HUES64 (cell line): ENCODE measurements at regions not wholly inside any gene's neighbourhood (a gene's known extent, or its start where the extent isn't known, plus 50 kb on each side); places are given as distances from the start of the nearest gene placed in this dataset.

Experiments
- H3K27ac ChIP-seq: 2 replicates; pipeline ENCODE4 v1.7.0; 2013; ENCODE audit warnings: low read depth, low read length, inconsistent platforms
- H3K27me3 ChIP-seq: 2 replicates; pipeline ENCODE4 v1.6.1; 2013; ENCODE audit warnings: mild to moderate bottlenecking, low read length; ENCODE audit not compliant: insufficient read depth
- H3K36me3 ChIP-seq: 2 replicates; pipeline ENCODE4 v1.6.1; 2013; ENCODE audit warnings: mild to moderate bottlenecking, low read length; ENCODE audit not compliant: insufficient read depth
- H3K4me1 ChIP-seq: 2 replicates; pipeline ENCODE4 v1.6.1; 2013; ENCODE audit warnings: mild to moderate bottlenecking, low read length, moderate library complexity; ENCODE audit not compliant: insufficient read depth
- H3K4me3 ChIP-seq: 2 replicates; pipeline ENCODE4 v1.5.1; 2013; ENCODE audit warnings: mild to moderate bottlenecking, low read length, moderate library complexity
- H3K9ac ChIP-seq: 2 replicates; pipeline ENCODE4 v1.6.1; 2013; ENCODE audit warnings: mild to moderate bottlenecking, low read depth, low read length
- H3K9me3 ChIP-seq: 2 replicates; pipeline ENCODE4 v1.6.1; 2013; ENCODE audit warnings: low read depth, low read length; ENCODE audit not compliant: insufficient read depth
- WGBS: fragments of 150-250, 120-280 bp; methylation state at CpG from one replicate; pipeline ENCODE4 v1.1.7; 2013; ENCODE audit warnings: missing lambda C conversion rate; 5-methylcytosine and 5-hydroxymethylcytosine counted together

DNA sequence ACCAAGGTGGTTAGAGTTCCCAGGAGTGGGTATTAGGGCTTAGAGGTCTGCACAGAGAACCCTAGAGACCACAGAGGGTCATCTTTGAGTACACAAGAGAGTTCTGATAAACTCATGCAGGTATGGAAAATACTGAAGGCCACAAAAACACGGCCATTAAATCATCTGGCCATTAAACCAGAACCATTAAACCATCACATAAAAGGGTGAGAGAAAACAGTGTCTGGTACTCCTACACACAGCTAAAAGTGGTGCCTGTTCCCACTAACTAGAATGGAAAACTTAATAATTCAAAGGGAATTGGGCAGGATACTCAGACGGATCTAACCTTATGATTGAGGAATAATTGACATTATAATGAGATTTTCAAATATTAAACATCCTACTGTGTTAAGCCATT, 679.4 kb downstream of the TNS3 start:
- Histone ChIP-seq H3K4me1 (no peaks in the 10 kb centered on the region), H3K4me3 (no peak overlapping the region), H3K36me3 (no peaks in the 10 kb centered on the region), H3K9ac (no peak overlapping the region), H3K9me3 (no peaks in the 10 kb centered on the region), H3K27ac (no peak overlapping the region), H3K27me3 (no peaks in the 10 kb centered on the region)
- WGBS: no CpG with 5 or more reads among the region's 2 CpGs

DNA sequence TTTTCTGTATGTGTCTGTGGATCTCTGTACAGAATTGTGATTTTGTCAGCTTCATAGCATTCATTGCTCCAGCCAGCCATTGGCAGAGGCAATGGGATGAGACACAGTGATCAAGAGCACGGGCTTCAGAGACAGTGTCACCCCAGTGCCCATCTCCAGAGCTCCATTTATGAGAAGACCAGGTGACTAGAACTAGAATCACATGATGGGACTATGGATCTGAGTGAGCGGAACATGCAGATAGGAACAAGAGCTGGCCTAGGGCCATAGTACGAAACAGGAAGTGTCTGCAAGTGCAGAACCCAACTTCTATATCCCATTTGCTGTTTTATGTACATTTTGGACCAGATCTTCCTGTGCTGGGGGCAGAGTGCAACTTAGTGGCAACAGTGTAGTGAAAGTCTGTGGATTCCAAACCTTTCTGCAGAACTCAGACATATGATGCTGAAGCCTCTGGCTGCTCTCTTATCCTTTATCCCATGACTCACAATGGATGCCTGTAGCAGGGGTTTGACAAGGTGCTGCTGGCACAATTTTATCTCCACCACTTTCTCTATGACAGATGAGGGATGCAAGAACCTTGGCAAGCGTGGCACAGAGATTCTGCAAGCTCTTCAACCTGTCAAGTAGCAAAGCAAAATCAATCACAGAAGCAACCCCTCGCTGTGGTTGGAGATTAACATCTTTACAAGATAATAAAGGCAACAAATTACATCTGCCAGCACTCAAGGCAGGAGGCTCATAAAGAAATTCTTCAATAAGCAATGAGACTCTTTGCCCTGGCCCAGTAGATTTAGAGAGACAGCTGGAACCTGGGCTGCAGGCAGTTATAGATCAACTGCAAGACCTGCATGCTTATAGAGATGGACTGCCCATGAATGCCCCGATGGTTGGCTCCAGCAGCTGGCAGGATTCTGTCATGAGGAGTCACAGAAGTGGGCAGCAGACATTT, 681.3 kb downstream of the TNS3 start:
- Histone ChIP-seq H3K36me3 (no peaks in the 10 kb centered on the region), H3K4me1 (no peaks in the 10 kb centered on the region), H3K27ac (no peak overlapping the region), H3K9ac (no peak overlapping the region), H3K27me3 (no peaks in the 10 kb centered on the region), H3K9me3 (no peaks in the 10 kb centered on the region), H3K4me3 (no peak overlapping the region)
- WGBS: 69% methylated on average over 6 of the region's 6 CpGs

DNA sequence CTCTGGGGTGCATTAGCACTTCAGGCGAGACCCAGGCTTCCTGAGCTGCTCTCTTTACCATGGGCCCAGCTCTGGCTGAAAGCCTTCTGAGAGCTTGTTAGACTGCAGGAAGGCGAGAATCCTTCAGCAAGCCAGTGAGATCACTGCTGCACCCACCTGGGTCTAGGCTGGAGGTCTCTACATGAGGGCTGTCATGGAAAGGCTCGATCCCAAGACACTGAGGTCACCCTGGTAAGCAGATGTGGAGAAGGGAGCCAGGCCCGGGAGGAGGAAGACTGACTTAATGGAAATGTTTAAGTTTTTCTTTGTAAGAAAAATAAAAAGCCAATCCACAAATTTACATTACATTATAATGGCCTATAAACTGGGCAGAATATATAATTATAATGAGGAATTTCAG, 684.5 kb downstream of the TNS3 start:
- WGBS: 84% methylated on average over 4 of the region's 4 CpGs
- no peaks in the 10 kb centered on the region for H3K9me3 ChIP-seq
- H3K27me3 ChIP-seq: no peaks in the 10 kb centered on the region
- H3K27ac ChIP-seq: no peak overlapping the region
- H3K4me1 ChIP-seq: no peaks in the 10 kb centered on the region
- no peaks in the 10 kb centered on the region for H3K36me3 ChIP-seq
- H3K4me3 ChIP-seq: no peak overlapping the region
- no peak overlapping the region for H3K9ac ChIP-seq

DNA sequence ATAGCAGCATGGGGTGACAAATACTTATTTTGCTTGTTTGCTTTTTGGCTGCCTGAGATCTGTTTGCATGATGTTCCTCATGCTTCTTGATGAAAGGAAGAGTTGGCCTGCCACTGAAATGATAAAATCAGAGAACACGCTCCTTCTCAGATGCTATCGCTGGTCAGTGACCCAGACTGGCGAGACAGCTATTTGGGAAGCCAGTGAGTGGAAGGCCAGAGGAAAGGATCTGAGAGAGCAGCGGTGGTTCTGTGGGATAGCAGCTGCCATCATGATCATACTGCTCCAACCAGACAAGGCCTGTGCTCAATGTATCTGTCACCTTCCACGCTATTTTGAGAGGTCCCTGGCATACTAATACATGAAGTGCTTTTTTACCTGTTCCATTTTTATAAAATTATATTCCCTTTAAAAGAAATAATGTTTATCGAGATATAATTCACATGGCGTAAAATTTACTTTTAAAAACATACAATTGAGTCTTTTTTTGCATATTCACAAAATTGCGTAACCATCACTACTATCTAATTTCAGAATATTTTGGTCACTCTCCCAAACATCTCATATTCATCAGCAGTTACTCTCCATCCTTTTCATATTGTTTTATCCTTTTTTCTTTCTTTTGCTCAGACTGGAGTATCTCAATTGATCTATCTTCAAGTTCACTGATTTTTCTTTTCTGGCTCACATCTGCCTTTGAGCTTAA, 695.1 kb downstream of the TNS3 start:
- Histone ChIP-seq H3K4me3 (no peak overlapping the region), H3K27ac (no peak overlapping the region), H3K4me1 (no peaks in the 10 kb centered on the region), H3K9me3 (0 out of 2 replicates have a peak, but pooled peaks cover 3% of the 10 kb centered on the region), H3K27me3 (no peaks in the 10 kb centered on the region), H3K9ac (no peak overlapping the region), H3K36me3 (no peaks in the 10 kb centered on the region)
- 84% methylated on average over 7 of the region's 8 CpGs for WGBS

DNA sequence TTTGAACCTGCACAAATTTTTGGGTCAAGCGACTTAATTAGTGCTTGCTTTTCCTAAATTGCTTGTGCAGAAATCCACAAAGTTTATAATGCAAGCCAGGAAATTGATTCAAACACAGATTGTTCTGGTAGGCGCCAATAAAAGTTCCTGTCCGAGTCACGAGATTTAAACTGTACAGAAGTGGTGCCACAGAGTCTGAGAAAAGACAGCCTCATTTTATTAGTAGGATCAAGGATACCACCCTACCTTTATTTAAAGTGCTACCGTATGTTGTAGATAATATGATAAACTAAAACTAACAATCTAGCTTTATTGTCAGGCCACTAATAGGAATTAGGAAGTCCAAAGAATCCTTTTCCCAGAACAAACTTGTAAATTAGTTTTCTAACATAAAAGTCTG, 696.7 kb downstream of the TNS3 start:
- Histone ChIP-seq H3K36me3 (no peaks in the 10 kb centered on the region), H3K4me1 (peaks cover 10% of the 10 kb centered on the region; the same call in 1 of the 2 replicates), H3K4me3 (no peak overlapping the region), H3K9me3 (0 out of 2 replicates have a peak, but pooled peaks cover 3% of the 10 kb centered on the region), H3K27ac (no peak overlapping the region), H3K9ac (no peak overlapping the region), H3K27me3 (no peaks in the 10 kb centered on the region)
- 94% methylated on average over 4 of the region's 5 CpGs for WGBS

DNA sequence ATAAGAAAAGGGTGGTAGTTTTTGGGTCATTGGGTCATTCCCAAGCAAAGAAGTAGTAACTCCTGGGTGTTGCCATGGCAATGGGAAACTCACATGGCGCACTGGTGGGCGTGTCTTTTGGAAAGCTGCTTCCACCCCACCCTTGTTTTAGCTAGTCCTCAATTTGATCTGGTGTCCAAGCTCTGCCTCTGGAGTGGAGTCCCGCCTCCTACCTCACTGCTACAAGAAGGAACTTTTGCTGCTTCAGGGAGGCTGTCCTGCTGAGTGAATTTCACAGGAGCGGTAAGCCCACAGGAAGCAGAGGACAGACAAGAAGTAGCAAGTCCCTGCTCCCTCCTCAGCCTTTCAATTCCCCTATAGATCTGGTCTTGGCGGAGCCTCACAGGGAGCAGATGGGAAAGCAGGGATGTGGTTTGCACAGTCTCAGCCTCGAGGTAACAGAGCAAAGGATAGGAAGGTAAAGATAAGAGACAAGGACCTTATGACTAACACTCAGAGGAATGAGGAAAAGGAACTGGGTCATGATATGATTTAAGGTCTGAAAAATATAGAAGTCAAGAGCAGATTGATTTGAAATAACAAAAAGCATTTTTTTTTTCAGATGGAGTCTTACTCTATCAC, 700.3 kb downstream of the TNS3 start:
- WGBS: 89% methylated on average over 6 of the region's 6 CpGs
- Histone ChIP-seq H3K27me3 (no peaks in the 10 kb centered on the region), H3K9me3 (no peaks in the 10 kb centered on the region), H3K27ac (no peak overlapping the region), H3K4me1 (peaks cover 11% of the 10 kb centered on the region; the same call in 1 of the 2 replicates), H3K9ac (no peak overlapping the region), H3K4me3 (no peak overlapping the region), H3K36me3 (no peaks in the 10 kb centered on the region)

DNA sequence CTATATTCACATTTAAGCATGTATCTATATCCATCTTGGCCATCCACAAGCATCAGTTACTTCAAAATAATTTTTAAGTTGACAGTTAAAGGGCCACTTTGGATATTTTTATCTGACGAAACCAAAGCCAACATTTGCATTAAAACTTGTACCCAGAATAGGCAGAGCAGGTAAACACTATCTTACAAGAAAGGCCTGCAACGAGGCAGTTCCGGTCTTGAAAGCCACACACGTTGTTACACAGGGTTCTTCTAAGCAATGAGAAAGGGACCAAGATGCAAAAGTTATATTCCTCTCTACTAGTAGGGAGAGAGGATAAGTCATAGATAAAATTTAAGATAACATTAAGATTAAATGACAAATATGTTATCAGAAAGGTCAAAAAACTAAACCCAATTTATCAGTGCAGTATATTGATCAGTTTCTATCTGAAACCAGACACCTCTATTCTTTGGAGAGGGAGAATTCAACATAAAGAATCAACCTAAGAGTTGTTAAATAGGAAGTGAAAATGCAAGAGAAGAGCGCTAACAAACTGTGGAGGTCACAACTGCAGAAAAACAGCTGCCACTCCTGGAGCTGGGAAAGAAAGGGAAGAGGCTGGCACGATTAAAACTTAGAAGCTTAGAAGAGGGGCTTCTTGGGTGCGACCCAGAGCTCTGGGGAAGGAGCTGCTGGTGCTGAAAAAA, 701.3 kb downstream of the TNS3 start:
- 80% methylated on average over 7 of the region's 7 CpGs for WGBS
- H3K4me3 ChIP-seq: no peak overlapping the region
- H3K9me3 ChIP-seq: no peaks in the 10 kb centered on the region
- H3K27ac ChIP-seq: no peak overlapping the region
- no peak overlapping the region for H3K9ac ChIP-seq
- no peaks in the 10 kb centered on the region for H3K27me3 ChIP-seq
- H3K4me1 ChIP-seq: peaks cover 11% of the 10 kb centered on the region; the same call in 1 of the 2 replicates
- H3K36me3 ChIP-seq: no peaks in the 10 kb centered on the region

DNA sequence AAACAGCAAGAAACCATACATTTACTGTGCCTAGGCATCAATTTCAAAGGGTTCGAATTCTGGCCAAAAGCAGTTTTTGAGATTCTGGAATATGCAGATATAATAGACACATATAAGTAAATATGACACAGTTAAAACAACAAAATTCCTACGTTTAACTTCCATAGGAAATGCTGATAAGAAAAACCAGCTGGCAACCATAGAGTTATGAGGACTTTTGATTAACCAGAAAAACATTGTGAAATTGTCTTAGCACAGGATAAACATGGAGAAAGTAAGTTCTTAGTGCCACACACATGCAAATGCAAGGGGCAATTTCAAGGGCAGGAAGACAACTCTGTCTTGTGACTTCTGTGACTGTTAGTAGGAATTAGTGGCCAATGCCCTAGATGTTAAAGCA, 702.1 kb downstream of the TNS3 start:
- H3K9ac ChIP-seq: no peak overlapping the region
- peaks cover 11% of the 10 kb centered on the region; the same call in 1 of the 2 replicates for H3K4me1 ChIP-seq
- no peak overlapping the region for H3K4me3 ChIP-seq
- no peaks in the 10 kb centered on the region for H3K27me3 ChIP-seq
- 100% methylated on average over 1 of the region's 2 CpGs for WGBS
- H3K9me3 ChIP-seq: no peaks in the 10 kb centered on the region
- H3K27ac ChIP-seq: no peak overlapping the region
- H3K36me3 ChIP-seq: no peaks in the 10 kb centered on the region

DNA sequence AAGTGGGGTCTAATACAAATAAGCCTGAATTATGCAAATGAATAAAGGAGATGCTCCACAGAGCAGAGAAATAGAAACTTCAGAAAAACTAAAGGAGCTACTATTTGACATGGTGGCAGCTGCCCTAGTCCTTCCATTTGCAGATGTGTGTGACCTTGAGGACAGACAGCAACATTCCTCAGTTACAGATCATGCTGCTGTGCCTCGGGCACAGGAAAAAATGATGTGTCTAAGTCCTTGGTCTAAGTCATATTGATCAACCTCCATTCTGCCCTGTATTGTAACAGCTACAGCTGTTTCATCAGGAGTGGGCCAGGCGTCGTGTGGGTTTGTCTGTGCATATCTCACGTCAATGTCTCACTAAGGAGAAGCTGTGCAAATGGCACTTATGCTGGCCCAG, 710.4 kb downstream of the TNS3 start:
- Histone ChIP-seq H3K27ac (no peak overlapping the region), H3K9ac (no peak overlapping the region), H3K9me3 (no peaks in the 10 kb centered on the region), H3K36me3 (no peaks in the 10 kb centered on the region), H3K27me3 (no peaks in the 10 kb centered on the region), H3K4me1 (no peaks in the 10 kb centered on the region), H3K4me3 (no peak overlapping the region)
- 96% methylated on average over 4 of the region's 4 CpGs for WGBS

DNA sequence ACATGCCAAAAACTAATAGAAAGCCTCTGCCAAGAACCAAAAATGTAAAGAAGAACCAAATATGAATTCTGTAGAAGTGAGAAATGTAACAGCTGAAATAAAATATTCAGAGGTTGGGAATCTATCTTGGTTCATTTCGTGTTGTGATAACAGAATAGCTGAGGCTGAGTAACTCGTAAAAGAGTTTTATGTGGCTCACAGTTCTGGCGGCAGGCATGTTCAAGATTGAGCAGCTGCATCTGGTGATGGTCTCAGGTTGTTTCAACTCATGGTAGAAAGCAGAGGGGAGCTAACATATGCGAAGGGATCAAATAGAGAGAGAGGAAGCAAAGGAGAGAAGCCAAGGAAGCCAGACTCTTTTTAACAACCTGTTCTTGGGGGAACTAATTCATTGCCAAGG, 717.2 kb downstream of the TNS3 start:
- no peak overlapping the region for H3K9ac ChIP-seq
- WGBS: 90% methylated on average over 4 of the region's 4 CpGs
- no peaks in the 10 kb centered on the region for H3K9me3 ChIP-seq

More for the DNA sequence above, 717.2 kb downstream of the TNS3 start:
- Histone ChIP-seq H3K27ac (no peak overlapping the region), H3K4me3 (no peak overlapping the region), H3K27me3 (no peaks in the 10 kb centered on the region), H3K36me3 (no peaks in the 10 kb centered on the region), H3K4me1 (no peaks in the 10 kb centered on the region)
